HEK293T (cell line): ENCODE measurements at regions not wholly inside any gene's neighbourhood (a gene's known extent, or its start where the extent isn't known, plus 50 kb on each side); places are given as distances from the start of the nearest gene placed in this dataset.

Source experiments
- CTCF ChIA-PET: fragments of 350-600 bp; formaldehyde crosslinking; extraction: SDS; loops from one replicate; lab custom pipeline; 2021; ENCODE audit warnings: antibody characterized with exemption, inconsistent platforms; lab: Yijun Ruan, JAX
- POLR2A ChIA-PET: fragments of 350-600 bp; formaldehyde crosslinking; extraction: SDS; loops from one replicate; lab custom pipeline; 2020; ENCODE audit warnings: antibody characterized with exemption, inconsistent platforms; lab: Yijun Ruan, JAX
- DNase-seq: peaks from one replicate; pipeline ENCODE4 v3.0.0; 2012; ENCODE audit warnings: mixed read lengths; ENCODE audit errors: extremely low spot score
- ARNT ChIP-seq: fragments of 450-650 bp; IDR thresholded peaks from 2 replicates; pipeline ENCODE4 v1.6.1; 2017; ENCODE audit warnings: mild to moderate bottlenecking
- BHLHE40 ChIP-seq: fragments of 450-650 bp; IDR thresholded peaks from 2 replicates; pipeline ENCODE4 v1.6.1; 2016; ENCODE audit warnings: mild to moderate bottlenecking, moderate library complexity, borderline replicate concordance
- CTBP1 ChIP-seq: fragments of 450-650 bp; IDR thresholded peaks from 2 replicates; pipeline ENCODE4 v1.6.1; 2016; ENCODE audit warnings: borderline replicate concordance
- ELF4 ChIP-seq: fragments of 450-650 bp; IDR thresholded peaks from 2 replicates; pipeline ENCODE4 v1.6.1; 2017; ENCODE audit warnings: antibody characterized with exemption
- FOXA1 ChIP-seq: fragments of 450-650 bp; IDR thresholded peaks from 2 replicates; pipeline ENCODE4 v1.6.1; 2016; ENCODE audit warnings: mild to moderate bottlenecking
- FOXK2 ChIP-seq: fragments of 450-650 bp; IDR thresholded peaks from 2 replicates; pipeline ENCODE4 v1.6.1; 2016; ENCODE audit warnings: mild to moderate bottlenecking
- FOXM1 ChIP-seq: fragments of 450-650 bp; IDR thresholded peaks from 2 replicates; pipeline ENCODE4 v1.6.1; 2017; ENCODE audit warnings: mild to moderate bottlenecking, borderline replicate concordance
- HDGF ChIP-seq: fragments of 450-650 bp; IDR thresholded peaks from 2 replicates; pipeline ENCODE4 v1.6.1; 2017; ENCODE audit warnings: antibody characterized with exemption, borderline replicate concordance
- L3MBTL2 ChIP-seq: fragments of 450-650 bp; conservative IDR thresholded peaks from 2 replicates; pipeline ENCODE4 v1.6.1; 2016; ENCODE audit warnings: mild to moderate bottlenecking
- LEF1 ChIP-seq: fragments of 450-650 bp; IDR thresholded peaks from 2 replicates; pipeline ENCODE4 v1.6.1; 2017; ENCODE audit warnings: mild to moderate bottlenecking, borderline replicate concordance
- NFRKB ChIP-seq: fragments of 450-650 bp; IDR thresholded peaks from 2 replicates; pipeline ENCODE4 v1.6.1; 2016; ENCODE audit warnings: mild to moderate bottlenecking, moderate library complexity
- PKNOX1 ChIP-seq: fragments of 450-650 bp; IDR thresholded peaks from 2 replicates; pipeline ENCODE4 v1.6.1; 2016
- SP1 ChIP-seq: fragments of 450-650 bp; IDR thresholded peaks from 2 replicates; pipeline ENCODE4 v1.6.1; 2017
- SUZ12 ChIP-seq: fragments of 450-650 bp; IDR thresholded peaks from 2 replicates; pipeline ENCODE4 v1.6.1; 2016; ENCODE audit warnings: mild to moderate bottlenecking
- TARDBP ChIP-seq: fragments of 450-650 bp; IDR thresholded peaks from 2 replicates; pipeline ENCODE4 v1.6.1; 2016
- ZNF384 ChIP-seq: fragments of 450-650 bp; IDR thresholded peaks from 2 replicates; pipeline ENCODE4 v1.6.1; 2016

DNA sequence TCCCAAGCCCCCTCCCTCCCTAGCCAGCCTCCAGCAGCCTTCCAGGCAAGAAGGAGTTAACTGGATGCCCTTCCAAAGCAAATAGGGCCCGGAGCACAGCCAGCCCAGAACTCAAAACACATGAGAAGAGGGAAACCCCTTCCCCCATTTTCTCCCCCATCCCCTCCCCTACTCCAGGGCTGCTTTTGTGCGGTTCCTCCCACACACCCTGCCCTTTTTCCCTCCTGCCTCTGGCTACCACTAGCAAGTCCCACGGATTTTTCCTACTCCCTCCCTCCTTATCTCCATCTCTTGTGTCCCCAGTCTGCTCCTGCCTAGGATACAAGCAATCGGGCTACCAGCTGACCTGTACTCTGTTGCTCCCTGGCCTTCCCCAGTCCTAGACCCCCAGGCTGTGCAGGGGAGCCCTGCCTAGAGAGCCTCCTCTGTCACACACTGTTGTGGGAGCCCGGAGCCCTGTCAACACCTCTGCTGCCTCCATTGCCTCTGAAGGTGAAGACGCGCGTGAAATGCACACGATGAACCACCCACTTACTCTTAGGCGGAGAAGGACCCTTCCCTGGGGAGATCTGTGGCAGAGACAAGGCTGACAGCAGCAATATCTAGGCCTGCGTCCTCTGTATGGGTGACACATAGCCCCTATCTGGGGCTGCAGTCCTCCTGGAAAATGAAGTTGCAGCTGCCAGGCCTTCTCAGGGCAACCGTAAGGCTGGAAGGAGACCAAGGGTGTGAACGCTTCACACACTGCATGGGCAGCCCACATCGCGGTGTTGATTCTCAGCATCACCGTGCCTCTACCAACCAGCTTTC, 282.8 kb downstream of the MN1 start:
- POLR2A ChIA-PET, result no interaction called here

GRCh38 chr22:27523711-27524110, 277.8 kb downstream of the MN1 start:
- ChIA-PET POLR2A (no interaction called here), CTCF (no interaction called here)
- DNase-seq, result no peak
- no peak for TF ChIP-seq LEF1
- no peak for TF ChIP-seq ARNT
- TF ChIP-seq BHLHE40, result no peak
- no peak for TF ChIP-seq PKNOX1
- TF ChIP-seq TARDBP, result no peak
- no peak for TF ChIP-seq SUZ12
- TF ChIP-seq FOXK2, result no peak
- no peak for TF ChIP-seq L3MBTL2
- TF ChIP-seq SP1, result no peak
- no peak for TF ChIP-seq ZNF384

More for the DNA sequence above, 282.8 kb downstream of the MN1 start:
- TF ChIP-seq SUZ12, result no peak
- no peak for DNase-seq
- CTCF ChIA-PET, result no interaction called here

- ChIA-PET POLR2A (no interaction called here), CTCF (no interaction called here)
- TF ChIP-seq FOXK2 (no peak), SP1 (no peak), BHLHE40 (no peak)
- no peak for DNase-seq
Measured at GRCh38 chr22:27525711-27526110, 275.8 kb downstream of the MN1 start.

- DNase-seq, result no peak
- ChIA-PET CTCF (no interaction called here), POLR2A (no interaction called here)
- no peak for TF ChIP-seq FOXM1
- TF ChIP-seq TARDBP, result no peak
- no peak for TF ChIP-seq SUZ12
- no peak for TF ChIP-seq PKNOX1
- TF ChIP-seq HDGF, result no peak
- no peak for TF ChIP-seq ZNF384
- TF ChIP-seq NFRKB, result no peak
- no peak for TF ChIP-seq ELF4
- TF ChIP-seq FOXA1, result no peak
- no peak for TF ChIP-seq L3MBTL2
- TF ChIP-seq FOXK2, result no peak
- TF ChIP-seq BHLHE40, result no peak
- TF ChIP-seq CTBP1, result no peak
- no peak for TF ChIP-seq SP1
- no peak for TF ChIP-seq LEF1
- TF ChIP-seq ARNT, result no peak
Measured at GRCh38 chr22:27526901-27527300, 274.7 kb downstream of the MN1 start.

DNA sequence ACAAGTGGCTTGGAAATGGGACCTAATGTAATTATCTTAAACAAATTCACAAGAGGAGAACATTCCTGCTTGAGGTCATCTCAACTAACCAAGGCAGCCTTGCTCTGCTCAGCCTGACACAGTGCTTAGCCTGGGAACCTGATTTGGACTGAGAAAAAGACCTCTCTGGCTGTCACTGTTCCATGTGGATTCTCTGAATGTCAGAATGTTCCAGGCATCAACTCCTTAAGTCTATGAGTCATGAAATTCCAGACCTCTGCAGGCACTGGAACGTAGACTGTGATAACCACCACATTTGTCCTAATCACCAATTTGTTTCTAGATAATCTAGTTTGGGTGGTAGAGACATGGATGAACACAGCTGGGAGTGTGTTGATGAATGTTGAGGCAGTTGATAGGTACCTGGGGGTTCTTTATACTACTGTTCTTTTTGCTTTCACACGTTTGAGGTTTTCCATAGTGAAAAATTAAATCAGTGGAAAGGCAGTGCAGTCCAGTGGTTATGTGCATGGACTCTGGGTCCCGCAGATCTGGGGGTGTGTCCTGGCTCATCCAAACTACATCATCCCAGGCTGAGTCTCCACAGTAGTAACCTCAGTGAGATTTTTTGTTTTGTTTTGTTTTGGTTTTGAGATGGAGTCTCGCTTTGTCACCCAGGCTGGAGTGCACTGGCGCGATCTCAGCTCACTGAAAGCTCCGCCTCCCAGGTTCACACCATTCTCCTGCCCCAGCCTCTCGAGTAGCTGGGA, 269.6 kb downstream of the MN1 start:
- DNase-seq, result no peak
- ChIA-PET CTCF (no interaction called here), POLR2A (no interaction called here)
- TF ChIP-seq NFRKB (no peak), HDGF (no peak), PKNOX1 (no peak), LEF1 (no peak), BHLHE40 (no peak), FOXM1 (no peak), FOXK2 (no peak), CTBP1 (no peak), SP1 (no peak), ARNT (no peak), ELF4 (no peak), L3MBTL2 (no peak), FOXA1 (no peak), SUZ12 (no peak), TARDBP (no peak), ZNF384 (no peak)

- ChIA-PET POLR2A (no interaction called here), CTCF (interaction anchor here (0.7 kb wide), 1 partner anchor 22 kb away, joined by 3 read pairs; no protein-coding TSS in a partner anchor)
- TF ChIP-seq LEF1 (no peak), SUZ12 (no peak), NFRKB (no peak), FOXA1 (no peak), ARNT (no peak), BHLHE40 (no peak), TARDBP (no peak), FOXK2 (no peak), CTBP1 (no peak), PKNOX1 (no peak), ZNF384 (no peak), FOXM1 (no peak), ELF4 (no peak), L3MBTL2 (no peak), SP1 (no peak), HDGF (no peak)
- DNase-seq, result no peak
Measured at GRCh38 chr22:27533105-27533745, 268.3 kb downstream of the MN1 start.
